CD4-positive, alpha-beta T cell treated with Interleukin-10 for 1 hour (primary cell): ENCODE measurements at regions not wholly inside any gene's neighbourhood (a gene's known extent, or its start where the extent isn't known, plus 50 kb on each side); places are given as distances from the start of the nearest gene placed in this dataset.
"Not testable (repeated sequence)": the region's sequence is repeated elsewhere in the genome, so short reads cannot be mapped to it uniquely, and the experiment has no call there.

Source experiments
- DNase-seq: peaks from one replicate; pipeline ENCODE4 v3.0.0-alpha.2; 2020

- no peak for DNase-seq
Observed at GRCh38 chr20:16864963-16865362, 116.8 kb downstream of the OTOR start.

GRCh38 chr20:16865406-16865805, 117.2 kb downstream of the OTOR start:
- no peak for DNase-seq

GRCh38 chr20:16873124-16873523, 125.0 kb downstream of the OTOR start:
- DNase-seq = not testable (repeated sequence)

GRCh38 chr20:16877053-16877554, 128.9 kb downstream of the OTOR start:
- no peak for DNase-seq

- DNase-seq = no peak
Observed at GRCh38 chr20:16885746-16886145, 137.6 kb downstream of the OTOR start.

- no peak for DNase-seq
Observed at GRCh38 chr20:16898433-16898832, 150.3 kb downstream of the OTOR start.

GRCh38 chr20:16902662-16903061, 154.5 kb downstream of the OTOR start:
- no peak for DNase-seq

- DNase-seq = no peak
Observed at GRCh38 chr20:16904751-16905150, 156.6 kb downstream of the OTOR start.

GRCh38 chr20:16914277-16914676, 166.1 kb downstream of the OTOR start:
- DNase-seq = no peak

GRCh38 chr20:16916165-16916564, 168.0 kb downstream of the OTOR start:
- no peak for DNase-seq

GRCh38 chr20:16917636-16918035, 169.5 kb downstream of the OTOR start:
- no peak for DNase-seq

- no peak for DNase-seq
Observed at GRCh38 chr20:16918366-16918765, 170.2 kb downstream of the OTOR start.

- DNase-seq = no peak
Observed at GRCh38 chr20:16919841-16920240, 171.7 kb downstream of the OTOR start.

GRCh38 chr20:16922834-16923233, 174.7 kb downstream of the OTOR start:
- no peak for DNase-seq

GRCh38 chr20:16926626-16927430, 178.7 kb downstream of the OTOR start:
- no peak for DNase-seq

- no peak for DNase-seq
Observed at GRCh38 chr20:16929756-16930155, 181.6 kb downstream of the OTOR start.

- DNase-seq = no peak
Observed at GRCh38 chr20:16930656-16931055, 182.5 kb downstream of the OTOR start.

GRCh38 chr20:16939051-16939450, 190.9 kb downstream of the OTOR start:
- no peak for DNase-seq

GRCh38 chr20:16940701-16941100, 192.5 kb downstream of the OTOR start:
- no peak for DNase-seq

- no peak for DNase-seq
Observed at GRCh38 chr20:16942051-16942450, 193.9 kb downstream of the OTOR start.

GRCh38 chr20:16942756-16943155, 194.6 kb downstream of the OTOR start:
- DNase-seq = no peak

GRCh38 chr20:16944745-16945144, 196.6 kb downstream of the OTOR start:
- DNase-seq = no peak

GRCh38 chr20:16945619-16946018, 197.5 kb downstream of the OTOR start:
- no peak for DNase-seq

- no peak for DNase-seq
Observed at GRCh38 chr20:16946097-16946496, 197.9 kb downstream of the OTOR start.

GRCh38 chr20:16947479-16947878, 199.3 kb downstream of the OTOR start:
- no peak for DNase-seq
